ENCODE measurements at regions not wholly inside any gene's neighbourhood (a gene's known extent, or its start where the extent isn't known, plus 50 kb on each side); places are given as distances from the start of the nearest gene placed in this dataset.

DNA sequence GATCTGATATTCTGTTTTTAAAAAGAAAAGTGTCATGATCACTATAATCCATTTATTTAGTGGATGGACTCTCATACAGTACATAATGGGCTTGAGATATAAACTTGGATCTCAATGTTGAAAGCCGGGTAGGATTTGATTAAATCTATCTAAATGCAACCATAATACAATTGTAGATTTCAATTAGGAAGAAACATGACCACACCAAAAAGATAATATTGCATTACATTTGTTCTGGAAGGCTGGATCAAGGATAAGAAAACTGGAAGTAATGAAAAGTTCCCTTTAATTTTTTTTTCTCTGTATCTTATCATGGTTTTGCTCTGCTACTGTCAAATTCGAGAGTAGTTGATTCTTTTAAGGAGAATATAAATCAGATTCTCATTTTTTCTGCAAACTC, 51.3 kb upstream of the UFL1 start:
- TF ChIP-seq CTCF (IDR thresholded peaks at IDR 0.05; ENCODE audit: unreplicated experiment), result no peak
- Mint-ChIP-seq H3K9me3 (ENCODE audit: unreplicated experiment) (no peaks in the 10 kb centered on the region), H3K27me3 (ENCODE audit: unreplicated experiment) (no peaks in the 10 kb centered on the region), H3K4me1 (ENCODE audit: unreplicated experiment) (no peaks in the 10 kb centered on the region), H3K27ac (ENCODE audit: unreplicated experiment) (no peak overlapping the region), H3K4me3 (ENCODE audit: unreplicated experiment) (no peak overlapping the region), H3K36me3 (ENCODE audit: low read depth, unreplicated experiment) (no peaks in the 10 kb centered on the region)
- DNase-seq (ENCODE audit: low spot score), result no peak

Data from endothelial cell (in vitro differentiated cells).